Fibroblast of lung (primary cell): ENCODE measurements at regions not wholly inside any gene's neighbourhood (a gene's known extent, or its start where the extent isn't known, plus 50 kb on each side); places are given as distances from the start of the nearest gene placed in this dataset.

Experiments
- DNase-seq, 2 donors: peaks; one replicate each; pipeline versions ENCODE4 v3.0.0 to v3.0.0-alpha.2; 2010; ENCODE audit warnings: low read depth in 2 of 2
- H2AFZ ChIP-seq: 2 replicates; pipeline ENCODE4 v1.5.1; 2012; ENCODE audit warnings: low read length, control low read depth, inconsistent platforms
- H3K27ac ChIP-seq: 2 replicates; pipeline ENCODE4 v1.5.1; 2011; ENCODE audit warnings: low read length, control low read depth; ENCODE audit not compliant: insufficient read depth
- H3K27me3 ChIP-seq: 2 replicates; pipeline ENCODE4 v1.5.1; 2011; ENCODE audit warnings: mild to moderate bottlenecking, low read length; ENCODE audit not compliant: control insufficient read depth, insufficient read depth
- H3K36me3 ChIP-seq: 2 replicates; pipeline ENCODE4 v1.5.1; 2011; ENCODE audit warnings: low read length; ENCODE audit not compliant: control insufficient read depth, insufficient read depth
- H3K4me1 ChIP-seq: 2 replicates; pipeline ENCODE4 v1.5.1; 2011; ENCODE audit warnings: low read length; ENCODE audit not compliant: control insufficient read depth, insufficient read depth; ENCODE audit errors: extremely low read depth
- H3K4me2 ChIP-seq: 2 replicates; pipeline ENCODE4 v1.5.1; 2011; ENCODE audit warnings: low read length, control low read depth; ENCODE audit not compliant: insufficient read depth; ENCODE audit errors: extremely low read depth
- H3K4me3 ChIP-seq, 4 experiments: fragments of 200-600 bp in 1 of 4; sonication (generic) in 1 of 4; replicated peaks in 1 of 4; 2 replicates each; pipeline ENCODE4 v1.5.1; 2011 to 2016; ENCODE audit warnings: low read length in 4 of 4, low read depth in 3 of 4, mild to moderate bottlenecking in 3 of 4, control low read depth in 2 of 4, inconsistent platforms in 1 of 4, mixed read lengths in 1 of 4; ENCODE audit not compliant: insufficient read depth in 1 of 4; ENCODE audit errors: control extremely low read depth in 1 of 4
- H3K79me2 ChIP-seq: 2 replicates; pipeline ENCODE4 v1.5.1; 2012; ENCODE audit warnings: mild to moderate bottlenecking, low read length, inconsistent platforms; ENCODE audit not compliant: control insufficient read depth, insufficient read depth
- H3K9ac ChIP-seq: 2 replicates; pipeline ENCODE4 v1.5.1; 2011; ENCODE audit warnings: mild to moderate bottlenecking, low read length, control low read depth; ENCODE audit not compliant: insufficient read depth
- H3K9me3 ChIP-seq: 2 replicates; pipeline ENCODE4 v1.5.1; 2012; ENCODE audit warnings: low read depth, low read length; ENCODE audit not compliant: control insufficient read depth, insufficient read depth
- H4K20me1 ChIP-seq: 2 replicates; pipeline ENCODE4 v1.5.1; 2011; ENCODE audit warnings: low read length; ENCODE audit not compliant: control insufficient read depth, insufficient read depth; ENCODE audit errors: extremely low read depth
- EZH2 ChIP-seq: IDR thresholded peaks from 2 replicates; pipeline ENCODE4 v1.5.1; 2012; ENCODE audit warnings: low read length, control low read depth, mild to moderate bottlenecking; ENCODE audit errors: missing control alignments
- TF ChIP-seq, protein P1 (sequence below), 2 donors: IDR thresholded peaks in 1 of 2; conservative IDR thresholded peaks in 1 of 2; 1 replicate in 1 of 2; 2 replicates in 1 of 2; pipeline ENCODE4 v1.5.1; 2011 to 2012; ENCODE audit warnings: low read length in 2 of 2, control low read depth in 1 of 2, inconsistent platforms in 1 of 2, low read depth in 1 of 2, mild to moderate bottlenecking in 1 of 2

- H4K20me1 ChIP-seq, result no peaks in the 10 kb centered on the region
- no peak for DNase-seq
- no peak overlapping the region for H3K4me3 ChIP-seq
- no peaks in the 10 kb centered on the region for H3K27me3 ChIP-seq
- H3K4me1 ChIP-seq, result no peaks in the 10 kb centered on the region
- no peaks in the 10 kb centered on the region for H3K79me2 ChIP-seq
- no peak overlapping the region for H3K4me2 ChIP-seq
- no peak overlapping the region for H3K27ac ChIP-seq
- TF ChIP-seq, protein P1, sequence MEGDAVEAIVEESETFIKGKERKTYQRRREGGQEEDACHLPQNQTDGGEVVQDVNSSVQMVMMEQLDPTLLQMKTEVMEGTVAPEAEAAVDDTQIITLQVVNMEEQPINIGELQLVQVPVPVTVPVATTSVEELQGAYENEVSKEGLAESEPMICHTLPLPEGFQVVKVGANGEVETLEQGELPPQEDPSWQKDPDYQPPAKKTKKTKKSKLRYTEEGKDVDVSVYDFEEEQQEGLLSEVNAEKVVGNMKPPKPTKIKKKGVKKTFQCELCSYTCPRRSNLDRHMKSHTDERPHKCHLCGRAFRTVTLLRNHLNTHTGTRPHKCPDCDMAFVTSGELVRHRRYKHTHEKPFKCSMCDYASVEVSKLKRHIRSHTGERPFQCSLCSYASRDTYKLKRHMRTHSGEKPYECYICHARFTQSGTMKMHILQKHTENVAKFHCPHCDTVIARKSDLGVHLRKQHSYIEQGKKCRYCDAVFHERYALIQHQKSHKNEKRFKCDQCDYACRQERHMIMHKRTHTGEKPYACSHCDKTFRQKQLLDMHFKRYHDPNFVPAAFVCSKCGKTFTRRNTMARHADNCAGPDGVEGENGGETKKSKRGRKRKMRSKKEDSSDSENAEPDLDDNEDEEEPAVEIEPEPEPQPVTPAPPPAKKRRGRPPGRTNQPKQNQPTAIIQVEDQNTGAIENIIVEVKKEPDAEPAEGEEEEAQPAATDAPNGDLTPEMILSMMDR (conservative IDR thresholded peaks at IDR 0.05 in 1 of 2, IDR thresholded peaks at IDR 0.05 in 1 of 2; ENCODE audit: low read depth in 1 of 2, low read length in 2 of 2), result no peak
- no peak for TF ChIP-seq EZH2
- no peaks in the 10 kb centered on the region for H3K9me3 ChIP-seq
- no peaks in the 10 kb centered on the region for H3K36me3 ChIP-seq
- no peak overlapping the region for H3K9ac ChIP-seq
- no peak overlapping the region for H2AFZ ChIP-seq
Observed at GRCh38 chr4:187064033-187064432, 340.4 kb upstream of the FAT1 start.

DNA sequence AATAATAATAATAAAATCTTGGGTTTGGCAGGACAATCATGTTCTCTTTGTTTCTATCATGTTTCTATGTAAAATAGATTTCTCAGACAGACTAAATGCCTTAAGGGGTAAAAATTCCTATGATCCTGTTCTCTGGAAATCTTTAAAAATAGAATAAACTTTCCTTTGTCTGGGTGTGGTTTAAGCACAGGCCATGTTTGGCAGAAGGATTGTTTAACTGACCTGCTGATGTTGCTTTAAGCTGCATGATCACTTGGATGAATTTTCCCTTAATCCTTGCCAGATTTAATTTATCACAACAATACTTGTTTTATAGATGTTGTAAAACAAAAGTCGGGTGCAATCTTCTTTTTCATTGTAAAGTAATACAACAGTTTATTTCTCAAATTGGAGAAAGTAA is 341.7 kb upstream of the FAT1 start:
- no peak for DNase-seq
- Histone ChIP-seq H3K9ac (no peak overlapping the region), H3K4me1 (no peaks in the 10 kb centered on the region)

DNA sequence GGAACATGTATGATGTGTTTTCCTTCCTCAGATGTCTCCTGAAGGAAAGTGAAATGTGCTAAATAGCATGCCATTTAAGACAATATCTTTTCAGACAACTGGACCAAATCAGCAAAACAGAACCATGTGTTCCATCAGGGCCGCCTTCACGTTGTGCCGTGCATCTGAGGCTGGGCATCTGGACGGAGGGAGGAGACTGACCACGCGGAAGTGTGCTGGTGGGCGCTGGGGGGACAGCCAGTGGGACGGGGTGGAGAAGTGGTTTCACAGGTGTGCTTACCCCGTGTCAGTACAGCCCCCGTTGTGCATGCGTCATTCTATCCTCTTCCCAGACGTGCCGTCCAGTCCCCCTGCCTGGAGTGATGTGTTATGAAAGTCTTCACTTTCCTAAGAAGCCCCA is 342.1 kb upstream of the FAT1 start:
- H3K79me2 ChIP-seq, result no peaks in the 10 kb centered on the region
- DNase-seq, result no peak
- no peak overlapping the region for H2AFZ ChIP-seq
- no peak overlapping the region for H3K27ac ChIP-seq
- no peaks in the 10 kb centered on the region for H3K9me3 ChIP-seq
- no peak overlapping the region for H3K9ac ChIP-seq
- no peak overlapping the region for H3K4me3 ChIP-seq
- H3K4me2 ChIP-seq, result no peak overlapping the region
- no peaks in the 10 kb centered on the region for H3K36me3 ChIP-seq
- TF ChIP-seq EZH2, result no peak
- TF ChIP-seq, protein P1 (conservative IDR thresholded peaks at IDR 0.05 in 1 of 2, IDR thresholded peaks at IDR 0.05 in 1 of 2; ENCODE audit: low read depth in 1 of 2, low read length in 2 of 2), result no peak
- no peaks in the 10 kb centered on the region for H3K4me1 ChIP-seq
- H4K20me1 ChIP-seq, result no peaks in the 10 kb centered on the region
- no peaks in the 10 kb centered on the region for H3K27me3 ChIP-seq

More for the DNA sequence above, 341.7 kb upstream of the FAT1 start:
- Histone ChIP-seq H3K79me2 (no peaks in the 10 kb centered on the region), H3K27me3 (no peaks in the 10 kb centered on the region), H3K4me2 (no peak overlapping the region), H4K20me1 (no peaks in the 10 kb centered on the region), H2AFZ (no peak overlapping the region), H3K9me3 (no peaks in the 10 kb centered on the region), H3K36me3 (no peaks in the 10 kb centered on the region), H3K27ac (no peak overlapping the region), H3K4me3 (no peak overlapping the region)
- TF ChIP-seq, protein P1 (conservative IDR thresholded peaks at IDR 0.05 in 1 of 2, IDR thresholded peaks at IDR 0.05 in 1 of 2; ENCODE audit: low read depth in 1 of 2, low read length in 2 of 2), result no peak
- TF ChIP-seq EZH2, result no peak
